ENCODE measurements at regions not wholly inside any gene's neighbourhood (a gene's known extent, or its start where the extent isn't known, plus 50 kb on each side); places are given as distances from the start of the nearest gene placed in this dataset.

DNA sequence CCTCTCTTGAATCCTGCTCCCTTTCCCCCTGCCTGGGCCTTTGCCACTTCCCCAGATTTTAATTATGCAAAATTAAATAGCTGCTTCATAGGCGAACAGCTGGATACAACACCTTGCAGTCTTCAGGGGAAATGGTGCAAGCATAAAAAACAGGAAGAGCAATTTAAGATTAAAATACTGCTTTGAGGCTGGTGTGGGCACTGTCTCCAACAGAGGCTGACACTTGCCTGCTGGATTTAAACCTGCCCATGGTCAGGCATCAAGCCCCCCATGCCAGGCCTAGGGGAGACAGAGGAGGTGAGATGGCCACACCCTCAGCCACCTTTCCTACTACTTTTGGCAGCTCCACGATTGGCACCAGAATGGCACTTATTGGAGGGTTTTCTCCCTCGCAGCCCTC is 110.1 kb upstream of the DIO3 start:
- Histone ChIP-seq H3K27me3 (ENCODE audit: control insufficient read depth, insufficient read depth, low read length) (no peaks in the 10 kb centered on the region), H3K27ac (ENCODE audit: low read depth, low read length) (no peak overlapping the region), H3K9ac (ENCODE audit: low read length) (no peak overlapping the region), H3K36me3 (ENCODE audit: control insufficient read depth, insufficient read depth, low read length) (no peaks in the 10 kb centered on the region), H3K4me1 (ENCODE audit: control insufficient read depth, insufficient read depth, low read length) (no peaks in the 10 kb centered on the region), H3K4me3 (ENCODE audit: low read length) (no peak overlapping the region)

DNA sequence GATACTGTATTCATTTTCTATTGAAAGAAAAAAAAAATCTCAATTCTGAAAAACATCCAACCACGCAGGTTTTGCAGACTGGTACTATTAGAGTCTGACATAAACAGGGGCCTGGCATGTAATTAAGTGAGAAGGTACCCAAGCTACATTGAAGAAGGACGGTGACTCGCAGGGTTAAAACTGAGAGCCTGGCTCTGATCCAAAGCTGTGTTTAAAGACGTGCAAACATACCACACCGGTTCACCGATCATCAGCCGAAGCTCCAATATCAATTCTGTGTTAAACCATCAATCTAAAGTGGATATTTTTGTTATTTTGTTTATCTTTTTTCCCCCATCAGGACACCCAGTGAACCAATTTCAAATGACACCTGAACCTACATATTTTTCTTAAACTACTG is 108.1 kb upstream of the DIO3 start:
- Histone ChIP-seq H3K27me3 (ENCODE audit: control insufficient read depth, insufficient read depth, low read length) (peaks cover 4% of the 10 kb centered on the region), H3K4me1 (ENCODE audit: control insufficient read depth, insufficient read depth, low read length) (no peaks in the 10 kb centered on the region), H3K4me3 (ENCODE audit: low read length) (no peak overlapping the region), H3K9ac (ENCODE audit: low read length) (no peak overlapping the region), H3K27ac (ENCODE audit: low read depth, low read length) (no peak overlapping the region), H3K36me3 (ENCODE audit: control insufficient read depth, insufficient read depth, low read length) (no peaks in the 10 kb centered on the region)

DNA sequence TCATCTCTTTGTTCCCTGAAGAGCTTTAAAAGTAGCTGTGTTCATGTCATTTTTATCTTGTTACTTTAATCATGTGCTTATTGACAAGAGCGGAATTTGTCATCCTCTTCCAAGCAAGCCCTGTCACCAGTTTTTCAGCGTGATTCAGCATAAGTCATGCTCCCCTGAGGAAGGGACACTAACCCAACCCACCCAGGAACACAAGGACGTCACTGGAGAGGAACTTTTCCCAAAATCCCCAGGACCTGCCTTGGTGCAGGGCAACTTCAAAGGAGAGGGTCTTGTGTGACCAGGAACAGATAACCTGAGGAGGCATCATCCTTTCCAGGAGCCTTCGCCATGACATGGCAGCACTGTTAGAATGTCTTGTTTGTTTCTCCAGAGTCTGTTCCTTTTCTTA is 107.1 kb upstream of the DIO3 start:
- no peaks in the 10 kb centered on the region for H3K4me1 ChIP-seq (ENCODE audit: control insufficient read depth, insufficient read depth, low read length)
- H3K27ac ChIP-seq (ENCODE audit: low read depth, low read length): no peak overlapping the region
- peaks cover 7% of the 10 kb centered on the region for H3K27me3 ChIP-seq (ENCODE audit: control insufficient read depth, insufficient read depth, low read length)
- no peak overlapping the region for H3K9ac ChIP-seq (ENCODE audit: low read length)
- H3K4me3 ChIP-seq (ENCODE audit: low read length): no peak overlapping the region
- H3K36me3 ChIP-seq (ENCODE audit: control insufficient read depth, insufficient read depth, low read length): no peaks in the 10 kb centered on the region

DNA sequence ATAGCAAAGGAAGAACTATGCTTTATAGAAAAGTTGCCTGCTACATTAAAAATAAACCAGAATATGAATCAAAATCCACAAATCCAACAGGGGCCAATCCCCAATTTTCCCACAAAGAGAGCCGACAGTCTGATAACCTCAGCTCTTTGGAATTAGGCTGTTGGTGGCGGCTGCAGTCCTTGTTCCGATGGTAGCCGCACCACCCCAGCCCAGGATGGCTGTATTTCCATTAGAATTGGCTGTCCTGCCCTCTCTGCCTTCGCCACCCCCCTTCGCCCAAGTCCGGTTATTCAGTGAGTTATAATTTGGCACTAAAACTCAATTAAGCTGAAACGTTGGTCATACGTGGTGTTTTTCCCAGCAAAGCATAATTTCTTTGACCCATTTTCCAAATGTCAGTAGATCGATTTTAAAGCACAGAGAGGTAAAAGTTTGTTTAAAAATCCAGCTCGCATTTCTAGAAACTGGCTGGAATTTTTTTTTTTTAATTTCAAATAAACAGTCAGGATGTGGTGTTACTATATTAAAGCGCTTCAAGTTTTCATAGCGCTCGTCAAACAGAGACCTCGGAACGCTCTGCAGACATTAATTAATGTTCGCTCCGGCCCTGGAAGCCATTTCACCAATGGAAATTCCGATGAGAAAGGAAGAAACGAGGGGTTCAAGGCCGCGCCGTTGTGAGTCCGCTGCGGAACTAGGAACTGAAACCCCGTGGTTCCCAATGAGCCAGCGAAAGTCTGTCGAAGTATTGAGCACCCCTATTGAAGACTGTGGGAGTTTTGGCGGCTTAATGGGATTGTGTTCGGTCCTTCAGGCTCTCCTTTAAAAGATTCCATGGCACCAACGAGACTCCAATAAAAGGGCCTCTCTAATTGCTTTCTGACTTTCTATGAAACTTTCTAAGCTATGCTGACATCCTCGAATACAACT is 104.8 kb upstream of the DIO3 start:
- Histone ChIP-seq H3K9ac (ENCODE audit: low read length) (no peak overlapping the region), H3K4me3 (ENCODE audit: low read length) (no peak overlapping the region), H3K4me1 (ENCODE audit: control insufficient read depth, insufficient read depth, low read length) (no peaks in the 10 kb centered on the region), H3K27me3 (ENCODE audit: control insufficient read depth, insufficient read depth, low read length) (peaks cover 7% of the 10 kb centered on the region), H3K36me3 (ENCODE audit: control insufficient read depth, insufficient read depth, low read length) (no peaks in the 10 kb centered on the region), H3K27ac (ENCODE audit: low read depth, low read length) (no peak overlapping the region)

DNA sequence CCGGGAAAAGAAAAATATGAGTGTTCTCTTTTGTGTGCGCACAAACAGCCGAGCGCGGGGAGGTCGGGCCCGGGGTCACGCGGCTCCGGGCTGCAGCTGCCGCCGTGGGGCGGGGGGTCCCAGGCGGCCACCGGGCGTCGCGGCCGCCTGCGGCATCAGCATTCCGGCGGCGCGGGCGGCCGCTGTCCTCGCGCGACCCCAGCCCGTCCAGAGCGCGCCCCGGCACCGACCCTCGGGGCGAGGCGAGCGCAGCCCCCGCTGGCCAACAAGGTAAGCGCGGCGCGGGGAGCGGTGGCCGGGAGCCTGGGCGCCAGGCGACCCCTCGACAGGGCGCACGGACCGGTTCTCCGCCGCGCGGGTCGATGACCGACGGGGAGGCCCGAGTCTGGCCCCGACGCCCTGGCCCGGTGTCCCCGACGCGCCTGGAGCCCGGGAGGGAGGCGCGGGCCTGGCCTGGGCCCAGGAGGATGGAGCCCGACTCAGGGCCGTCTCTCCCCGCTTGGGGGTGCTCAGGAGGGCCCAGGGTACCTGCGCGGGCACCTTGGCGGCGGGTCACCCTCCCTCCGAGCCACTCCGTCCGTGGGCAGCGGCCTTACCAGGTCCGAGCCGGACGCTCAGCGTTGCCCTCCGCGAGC is 103.9 kb upstream of the DIO3 start:
- no peak overlapping the region for H3K9ac ChIP-seq (ENCODE audit: low read length)
- no peak overlapping the region for H3K4me3 ChIP-seq (ENCODE audit: low read length)
- no peak overlapping the region for H3K27ac ChIP-seq (ENCODE audit: low read depth, low read length)
- no peaks in the 10 kb centered on the region for H3K4me1 ChIP-seq (ENCODE audit: control insufficient read depth, insufficient read depth, low read length)
- H3K27me3 ChIP-seq (ENCODE audit: control insufficient read depth, insufficient read depth, low read length): peaks cover 7% of the 10 kb centered on the region
- no peaks in the 10 kb centered on the region for H3K36me3 ChIP-seq (ENCODE audit: control insufficient read depth, insufficient read depth, low read length)

DNA sequence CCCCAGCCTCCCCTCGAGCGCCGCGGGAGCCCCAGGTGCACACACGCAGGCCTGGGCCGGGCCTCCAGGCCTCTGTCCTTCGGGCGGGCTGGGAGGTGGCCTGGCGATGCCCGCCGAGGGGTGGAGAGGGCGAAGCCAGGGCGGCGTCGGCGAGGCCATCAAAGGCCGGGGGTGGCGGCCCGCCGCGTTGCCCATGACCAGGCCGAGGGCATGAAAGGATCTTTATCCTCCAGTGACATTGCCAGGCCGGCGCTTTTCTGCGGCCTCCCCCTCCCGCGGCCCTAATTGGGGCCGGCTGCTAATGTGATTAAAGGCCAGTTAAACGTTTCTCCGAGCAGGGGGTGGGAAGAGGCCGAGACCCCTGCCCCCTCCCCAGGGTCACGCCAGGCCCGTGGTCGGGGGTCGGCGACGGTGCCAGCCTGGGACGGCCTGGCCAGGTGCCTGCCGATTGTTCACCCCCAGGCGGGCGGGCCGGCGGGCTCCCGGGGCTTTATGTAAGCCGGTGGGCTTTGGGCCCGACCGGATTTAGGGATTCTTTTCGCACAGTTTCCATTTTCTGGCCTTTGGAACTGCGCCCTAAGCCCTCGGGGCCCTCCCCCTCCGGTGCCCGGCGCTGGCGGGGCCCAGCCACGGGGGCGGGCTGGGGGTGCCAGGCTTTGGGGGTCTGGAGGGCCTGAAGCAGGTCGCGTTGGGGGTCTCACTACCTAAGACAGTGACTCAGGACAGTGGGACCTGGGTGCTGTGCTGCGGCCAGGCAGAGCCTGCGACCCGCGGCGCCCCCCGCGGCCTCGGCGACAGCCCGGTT is 103.2 kb upstream of the DIO3 start:
- Histone ChIP-seq H3K36me3 (ENCODE audit: control insufficient read depth, insufficient read depth, low read length) (no peaks in the 10 kb centered on the region), H3K4me1 (ENCODE audit: control insufficient read depth, insufficient read depth, low read length) (no peaks in the 10 kb centered on the region), H3K4me3 (ENCODE audit: low read length) (no peak overlapping the region), H3K9ac (ENCODE audit: low read length) (no peak overlapping the region), H3K27me3 (ENCODE audit: control insufficient read depth, insufficient read depth, low read length) (peaks cover 7% of the 10 kb centered on the region), H3K27ac (ENCODE audit: low read depth, low read length) (no peak overlapping the region)

DNA sequence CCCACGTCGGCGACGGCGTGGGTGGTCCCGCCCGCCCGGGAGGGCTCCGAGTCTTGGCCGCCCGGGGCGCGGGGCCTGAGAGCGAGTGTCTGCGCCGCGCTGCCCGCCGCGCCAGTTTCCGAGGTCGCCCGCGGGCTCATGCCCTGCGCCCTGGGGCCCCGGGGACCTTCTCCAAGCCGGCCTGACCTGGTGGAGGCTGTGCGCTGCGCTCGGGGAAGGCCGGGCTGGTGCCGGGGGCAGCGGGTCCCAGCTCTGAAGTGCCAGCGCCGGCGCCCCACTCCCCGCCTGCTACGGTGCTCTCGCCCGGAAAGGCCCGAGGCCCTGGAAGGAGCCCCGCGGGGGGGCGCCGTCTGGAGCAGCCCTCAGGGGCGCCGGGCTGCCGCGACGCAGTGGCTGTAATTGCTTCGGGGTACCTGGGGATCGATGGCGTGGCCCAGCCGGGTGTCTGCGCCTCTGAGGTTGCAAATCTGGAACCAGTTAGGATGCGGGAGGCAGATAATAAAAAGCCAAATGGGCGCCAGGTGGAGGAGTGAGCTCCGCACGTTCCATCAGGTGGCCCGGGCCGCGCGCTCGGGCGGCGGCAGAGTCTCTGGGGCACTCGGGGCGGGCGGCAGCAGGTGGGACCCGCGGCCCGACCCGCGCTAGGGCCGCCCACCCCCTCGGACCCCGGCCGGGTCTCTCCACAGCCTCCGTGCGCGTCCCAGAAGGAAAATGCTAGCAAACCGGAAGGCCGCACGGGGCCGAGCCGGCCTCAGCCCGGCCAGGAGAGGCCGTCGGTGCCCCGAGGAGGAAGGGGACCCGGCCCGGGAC is 102.3 kb upstream of the DIO3 start:
- peaks cover 7% of the 10 kb centered on the region for H3K27me3 ChIP-seq (ENCODE audit: control insufficient read depth, insufficient read depth, low read length)
- no peak overlapping the region for H3K4me3 ChIP-seq (ENCODE audit: low read length)
- no peaks in the 10 kb centered on the region for H3K36me3 ChIP-seq (ENCODE audit: control insufficient read depth, insufficient read depth, low read length)
- H3K4me1 ChIP-seq (ENCODE audit: control insufficient read depth, insufficient read depth, low read length): no peaks in the 10 kb centered on the region
- no peak overlapping the region for H3K27ac ChIP-seq (ENCODE audit: low read depth, low read length)
- H3K9ac ChIP-seq (ENCODE audit: low read length): no peak overlapping the region

DNA sequence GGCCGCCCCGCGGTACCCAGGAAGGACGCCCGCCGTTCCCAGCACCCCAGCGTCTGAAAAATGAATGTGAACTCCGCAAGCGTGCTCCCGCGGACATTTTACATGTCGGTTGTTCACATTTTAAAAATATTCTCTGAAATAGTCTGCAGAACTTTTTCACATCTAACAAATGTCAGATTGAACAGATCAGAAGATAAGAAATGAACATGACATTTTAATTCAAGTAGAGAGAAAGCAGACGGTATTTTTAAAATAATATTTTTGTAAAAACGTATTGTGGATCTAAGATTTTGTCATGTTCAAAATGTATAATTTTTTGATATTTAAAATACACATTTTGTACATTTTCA is 101.8 kb upstream of the DIO3 start:
- peaks cover 7% of the 10 kb centered on the region for H3K27me3 ChIP-seq (ENCODE audit: control insufficient read depth, insufficient read depth, low read length)
- H3K36me3 ChIP-seq (ENCODE audit: control insufficient read depth, insufficient read depth, low read length): no peaks in the 10 kb centered on the region
- no peak overlapping the region for H3K9ac ChIP-seq (ENCODE audit: low read length)
- H3K27ac ChIP-seq (ENCODE audit: low read depth, low read length): no peak overlapping the region
- no peak overlapping the region for H3K4me3 ChIP-seq (ENCODE audit: low read length)
- no peaks in the 10 kb centered on the region for H3K4me1 ChIP-seq (ENCODE audit: control insufficient read depth, insufficient read depth, low read length)

DNA sequence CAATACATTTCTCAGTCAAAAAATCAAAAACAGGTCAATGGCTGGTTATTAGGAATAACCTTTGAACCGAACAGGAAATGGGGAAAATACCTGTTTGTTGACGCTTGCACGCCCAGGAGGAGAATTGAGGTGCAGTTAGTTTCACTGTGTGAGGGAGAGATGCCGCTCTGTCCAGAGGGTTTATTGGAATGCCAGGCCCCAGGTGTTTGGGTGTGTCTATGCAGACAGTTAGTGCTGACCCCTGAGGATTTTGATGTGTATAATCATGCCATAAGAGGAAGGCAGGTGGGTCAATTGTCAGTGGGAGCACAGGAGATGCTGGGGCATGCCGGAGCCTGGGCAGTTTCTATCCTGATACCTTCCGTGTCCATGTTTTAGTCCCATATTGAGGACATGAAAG is 100.8 kb upstream of the DIO3 start:
- Histone ChIP-seq H3K36me3 (ENCODE audit: control insufficient read depth, insufficient read depth, low read length) (no peaks in the 10 kb centered on the region), H3K4me3 (ENCODE audit: low read length) (no peak overlapping the region), H3K27me3 (ENCODE audit: control insufficient read depth, insufficient read depth, low read length) (peaks cover 7% of the 10 kb centered on the region), H3K9ac (ENCODE audit: low read length) (no peak overlapping the region), H3K27ac (ENCODE audit: low read depth, low read length) (no peak overlapping the region), H3K4me1 (ENCODE audit: control insufficient read depth, insufficient read depth, low read length) (no peaks in the 10 kb centered on the region)

DNA sequence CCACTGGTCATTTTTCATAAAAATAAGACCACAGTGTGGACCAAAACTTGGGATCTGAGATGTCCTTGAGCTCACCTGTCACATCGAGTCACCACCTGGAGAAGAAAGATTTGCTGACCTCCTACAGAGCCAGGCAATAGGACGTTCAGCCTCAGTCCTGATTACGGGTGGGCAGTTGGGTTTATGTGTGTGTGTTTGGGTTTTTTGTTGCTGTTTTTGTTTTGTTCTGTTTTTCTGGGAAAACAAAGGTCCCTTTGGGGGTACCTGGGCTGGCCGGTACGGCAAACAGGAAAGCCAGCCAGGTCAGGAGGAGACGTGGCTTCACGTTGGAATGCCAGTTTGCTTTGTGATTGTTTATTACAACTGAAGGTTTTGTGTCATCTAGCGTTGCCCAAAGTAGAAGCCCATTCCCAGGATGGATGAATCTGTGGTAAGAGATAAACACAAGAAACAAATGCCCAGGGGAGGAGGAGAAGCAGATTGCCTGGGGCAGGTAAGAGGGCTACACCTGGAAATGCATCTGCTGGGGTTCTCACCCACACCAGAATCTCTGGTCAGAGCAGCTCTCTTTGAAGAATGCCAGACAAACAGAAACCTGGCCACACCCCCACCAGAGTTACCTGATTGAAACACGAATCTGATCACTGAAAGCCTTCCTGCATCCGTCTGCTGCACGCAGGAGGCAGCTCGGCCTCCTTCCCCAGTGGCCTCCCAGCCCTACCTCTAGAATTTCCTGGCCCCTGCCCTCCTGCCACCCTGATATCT is 100.1 kb upstream of the DIO3 start:
- no peaks in the 10 kb centered on the region for H3K4me1 ChIP-seq (ENCODE audit: control insufficient read depth, insufficient read depth, low read length)
- H3K9ac ChIP-seq (ENCODE audit: low read length): no peak overlapping the region
- no peak overlapping the region for H3K4me3 ChIP-seq (ENCODE audit: low read length)
- H3K27me3 ChIP-seq (ENCODE audit: control insufficient read depth, insufficient read depth, low read length): peaks cover 7% of the 10 kb centered on the region
- H3K36me3 ChIP-seq (ENCODE audit: control insufficient read depth, insufficient read depth, low read length): no peaks in the 10 kb centered on the region
- H3K27ac ChIP-seq (ENCODE audit: low read depth, low read length): no peak overlapping the region

DNA sequence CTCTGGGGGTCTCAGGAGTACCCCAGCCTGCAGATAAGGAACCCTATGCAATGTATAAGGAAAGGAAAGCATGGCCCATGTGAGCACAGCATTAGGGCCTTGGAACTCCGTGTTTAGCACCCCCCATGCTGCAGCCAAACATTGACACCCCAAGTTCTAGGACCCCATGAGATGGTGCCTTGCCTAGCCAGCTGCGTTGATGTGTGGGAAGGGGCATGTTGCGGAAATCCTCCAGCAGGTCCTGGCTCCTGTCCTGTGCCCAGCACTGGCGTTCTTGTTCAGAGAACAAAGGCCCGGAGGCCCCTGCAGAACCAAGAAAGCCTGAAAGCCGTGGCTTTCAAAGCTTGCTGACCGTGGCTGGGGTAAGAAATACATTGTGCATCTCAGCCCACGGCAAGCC is 99.4 kb upstream of the DIO3 start:
- no peaks in the 10 kb centered on the region for H3K36me3 ChIP-seq (ENCODE audit: control insufficient read depth, insufficient read depth, low read length)
- H3K4me1 ChIP-seq (ENCODE audit: control insufficient read depth, insufficient read depth, low read length): no peaks in the 10 kb centered on the region
- H3K9ac ChIP-seq (ENCODE audit: low read length): no peak overlapping the region
- H3K27ac ChIP-seq (ENCODE audit: low read depth, low read length): no peak overlapping the region
- H3K27me3 ChIP-seq (ENCODE audit: control insufficient read depth, insufficient read depth, low read length): peaks cover 7% of the 10 kb centered on the region
- H3K4me3 ChIP-seq (ENCODE audit: low read length): no peak overlapping the region
